MCF 10A (cell line): ENCODE measurements at regions not wholly inside any gene's neighbourhood (a gene's known extent, or its start where the extent isn't known, plus 50 kb on each side); places are given as distances from the start of the nearest gene placed in this dataset.

ENCODE experiments used
- BruUV-seq: library from RNA; stranded (reverse); fragments of 400-500 nt; replicated peaks from 2 replicates; lab custom pipeline; 2021; lab: Mats Ljungman, UMichigan
- CTCF ChIA-PET: fragments of 300-600 bp; sonication (Branson Sonifier 250); formaldehyde crosslinking; extraction: SDS; loops from one replicate; lab custom pipeline; 2021; ENCODE audit warnings: antibody characterized with exemption, inconsistent platforms; lab: Yijun Ruan, JAX
- POLR2A ChIA-PET: fragments of 300-600, 350-650 bp; sonication (Branson Sonifier 250); formaldehyde crosslinking; extraction: SDS; loops from one replicate; lab custom pipeline; 2020; ENCODE audit warnings: antibody characterized with exemption, inconsistent platforms; lab: Yijun Ruan, JAX
- DNase-seq: peaks from one replicate; pipeline ENCODE4 v3.0.0-alpha.2; 2018; ENCODE audit not compliant: unreplicated experiment
- H3K27ac Mint-ChIP-seq: one replicate; pipeline ENCODE4 v1.8.0; 2022; ENCODE audit warnings: mild to moderate bottlenecking, low read depth, mixed read lengths; ENCODE audit not compliant: unreplicated experiment
- H3K27me3 Mint-ChIP-seq: one replicate; pipeline ENCODE4 v1.8.0; 2022; ENCODE audit warnings: mixed read lengths; ENCODE audit not compliant: insufficient read depth, unreplicated experiment
- H3K36me3 Mint-ChIP-seq: one replicate; pipeline ENCODE4 v1.8.0; 2022; ENCODE audit warnings: mild to moderate bottlenecking, moderate library complexity, mixed read lengths; ENCODE audit not compliant: insufficient read depth, unreplicated experiment
- H3K4me1 Mint-ChIP-seq: one replicate; pipeline ENCODE4 v1.8.0; 2022; ENCODE audit warnings: mixed read lengths; ENCODE audit not compliant: insufficient read depth, unreplicated experiment
- H3K4me3 Mint-ChIP-seq: one replicate; pipeline ENCODE4 v1.8.0; 2022; ENCODE audit warnings: mild to moderate bottlenecking, moderate library complexity, mixed read lengths; ENCODE audit not compliant: unreplicated experiment
- H3K9me3 Mint-ChIP-seq: one replicate; pipeline ENCODE4 v1.8.0; 2022; ENCODE audit warnings: mixed read lengths; ENCODE audit not compliant: unreplicated experiment
- intact Hi-C: fragments of 100-400 bp; cut with micrococcal nuclease; formaldehyde crosslinking; loops from 2 replicates; pipeline ENCODE4 v1.14.1; 2022
- TF ChIP-seq, protein P1 (sequence below): fragments of 200-600 bp; IDR thresholded peaks from one replicate; pipeline ENCODE4 v1.8.0; 2022; ENCODE audit warnings: antibody characterized with exemption, mild to moderate bottlenecking; ENCODE audit not compliant: unreplicated experiment

DNA sequence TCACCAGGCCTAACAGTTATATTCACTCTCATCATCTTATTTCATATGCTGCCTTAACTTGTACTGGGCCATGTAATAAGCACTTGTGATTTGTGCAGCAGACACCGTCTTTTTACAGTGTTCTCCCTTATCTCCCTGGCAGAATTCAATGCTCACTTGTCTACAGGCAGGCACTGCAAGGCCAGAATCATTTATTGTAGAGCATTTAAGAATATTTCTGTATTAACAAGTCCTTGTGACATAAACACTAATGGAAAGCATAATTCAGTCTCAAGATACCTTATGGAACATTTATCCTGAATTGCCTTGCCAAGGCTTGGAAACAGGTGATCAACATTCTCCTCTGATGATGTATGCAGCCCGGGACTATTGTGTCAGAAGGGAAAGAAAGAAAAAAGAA, 808.9 kb downstream of the STPG2 start:
- BruUV-seq, result no TSS peak
- TF ChIP-seq, protein P1, sequence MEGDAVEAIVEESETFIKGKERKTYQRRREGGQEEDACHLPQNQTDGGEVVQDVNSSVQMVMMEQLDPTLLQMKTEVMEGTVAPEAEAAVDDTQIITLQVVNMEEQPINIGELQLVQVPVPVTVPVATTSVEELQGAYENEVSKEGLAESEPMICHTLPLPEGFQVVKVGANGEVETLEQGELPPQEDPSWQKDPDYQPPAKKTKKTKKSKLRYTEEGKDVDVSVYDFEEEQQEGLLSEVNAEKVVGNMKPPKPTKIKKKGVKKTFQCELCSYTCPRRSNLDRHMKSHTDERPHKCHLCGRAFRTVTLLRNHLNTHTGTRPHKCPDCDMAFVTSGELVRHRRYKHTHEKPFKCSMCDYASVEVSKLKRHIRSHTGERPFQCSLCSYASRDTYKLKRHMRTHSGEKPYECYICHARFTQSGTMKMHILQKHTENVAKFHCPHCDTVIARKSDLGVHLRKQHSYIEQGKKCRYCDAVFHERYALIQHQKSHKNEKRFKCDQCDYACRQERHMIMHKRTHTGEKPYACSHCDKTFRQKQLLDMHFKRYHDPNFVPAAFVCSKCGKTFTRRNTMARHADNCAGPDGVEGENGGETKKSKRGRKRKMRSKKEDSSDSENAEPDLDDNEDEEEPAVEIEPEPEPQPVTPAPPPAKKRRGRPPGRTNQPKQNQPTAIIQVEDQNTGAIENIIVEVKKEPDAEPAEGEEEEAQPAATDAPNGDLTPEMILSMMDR, result no peak
- ChIA-PET POLR2A (no interaction called here), CTCF (no interaction called here)
- no peak overlapping the region for H3K4me3 Mint-ChIP-seq
- H3K27ac Mint-ChIP-seq, result no peak overlapping the region
- peaks cover 25% of the 10 kb centered on the region for H3K9me3 Mint-ChIP-seq
- no peak for DNase-seq
- H3K4me1 Mint-ChIP-seq, result no peaks in the 10 kb centered on the region
- intact Hi-C loops, result no loop called here
- H3K36me3 Mint-ChIP-seq, result no peaks in the 10 kb centered on the region
- no peaks in the 10 kb centered on the region for H3K27me3 Mint-ChIP-seq

DNA sequence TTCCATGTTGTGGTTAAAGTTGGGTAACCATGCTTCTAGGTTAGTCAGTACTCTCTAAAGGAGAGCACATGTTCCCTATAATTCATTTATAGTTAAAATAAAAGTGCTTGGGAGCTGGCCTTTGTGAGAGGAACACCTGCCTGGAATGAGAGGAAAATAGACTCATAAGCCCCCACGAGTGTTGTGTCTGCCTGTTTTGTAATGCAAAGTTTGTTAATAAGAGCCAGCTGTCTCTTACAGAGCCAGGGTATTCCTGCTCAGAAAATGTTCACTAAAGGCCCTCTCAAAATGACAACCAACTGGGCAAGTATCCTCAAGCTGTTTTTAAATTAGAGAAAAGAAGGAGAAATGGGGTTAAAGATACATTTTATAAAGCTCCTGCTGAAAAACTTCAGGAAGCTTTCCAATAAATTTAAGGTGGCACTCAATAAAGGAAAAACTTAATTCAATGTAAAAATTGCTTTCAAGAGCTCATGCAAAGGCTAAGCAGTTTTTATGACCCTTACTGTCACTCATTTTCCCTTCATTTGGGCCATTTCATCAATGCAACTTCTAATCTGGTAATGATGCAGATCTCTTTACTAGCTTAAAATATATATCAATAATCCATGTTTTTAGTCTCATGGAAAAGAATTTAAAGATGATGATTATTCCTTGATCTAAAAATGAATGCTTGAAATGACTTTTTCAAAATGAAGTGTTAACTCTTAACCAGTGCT, 793.6 kb downstream of the STPG2 start:
- no peak for DNase-seq
- TF ChIP-seq, protein P1, result no peak
- BruUV-seq, result no TSS peak
- ChIA-PET CTCF (interaction anchor here (0.6 kb wide), 1 partner anchor 39 kb away, joined by 3 read pairs; no protein-coding TSS in a partner anchor), POLR2A (no interaction called here)
- Mint-ChIP-seq H3K4me1 (no peaks in the 10 kb centered on the region), H3K27ac (no peak overlapping the region), H3K9me3 (no peaks in the 10 kb centered on the region), H3K4me3 (no peak overlapping the region), H3K36me3 (no peaks in the 10 kb centered on the region), H3K27me3 (no peaks in the 10 kb centered on the region)
- intact Hi-C loops, result no loop called here

DNA sequence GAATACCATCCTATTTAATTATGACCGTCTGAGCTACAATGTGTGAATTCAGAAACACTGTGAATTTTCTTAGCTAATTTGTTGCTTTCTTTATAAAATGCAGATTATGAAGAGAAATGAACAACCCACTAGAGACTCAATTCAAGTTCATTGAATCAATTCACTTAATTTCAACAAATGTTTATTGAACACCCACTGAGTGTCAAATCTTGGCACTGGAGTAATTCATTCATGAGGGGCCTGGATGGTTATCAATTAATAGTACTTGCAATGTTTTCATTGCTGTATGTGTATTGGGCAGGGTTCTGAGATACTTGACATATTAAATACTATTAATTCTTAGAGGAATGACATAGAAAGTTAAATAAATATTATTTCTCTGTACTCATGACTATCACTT, 789.4 kb downstream of the STPG2 start:
- TF ChIP-seq, protein P1, result no peak
- ChIA-PET POLR2A (no interaction called here), CTCF (no interaction called here)
- intact Hi-C loops, result no loop called here
- Mint-ChIP-seq H3K27ac (no peak overlapping the region), H3K4me1 (no peaks in the 10 kb centered on the region), H3K27me3 (no peaks in the 10 kb centered on the region), H3K9me3 (peaks cover 7% of the 10 kb centered on the region), H3K4me3 (no peak overlapping the region), H3K36me3 (no peaks in the 10 kb centered on the region)
- no peak for DNase-seq
- no TSS peak for BruUV-seq

DNA sequence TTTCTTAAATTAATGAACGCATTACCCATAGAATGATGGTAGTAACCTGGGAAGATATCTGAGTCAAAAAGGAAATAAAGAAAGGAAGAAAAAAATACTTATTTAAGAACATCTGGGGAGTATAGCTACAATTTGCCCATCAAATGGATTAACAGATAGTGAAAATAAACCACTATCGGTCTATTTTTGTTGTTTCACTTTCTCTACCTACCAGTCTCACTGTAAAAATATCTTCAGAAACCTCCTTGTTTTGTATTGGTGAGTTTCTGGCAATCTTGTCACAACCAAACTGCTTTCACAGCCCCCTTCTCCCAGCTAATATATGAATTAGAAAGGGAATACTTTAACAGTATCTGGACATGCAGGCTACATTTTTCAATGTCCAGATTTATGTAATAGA, 783.5 kb downstream of the STPG2 start:
- no peak overlapping the region for H3K27ac Mint-ChIP-seq
- no peak overlapping the region for H3K4me3 Mint-ChIP-seq
- intact Hi-C loops, result no loop called here
- DNase-seq, result no peak
- CTCF ChIA-PET, result interaction anchor here (0.6 kb wide), 1 partner anchor 77 kb away, joined by 3 read pairs; no protein-coding TSS in a partner anchor
- H3K36me3 Mint-ChIP-seq, result no peaks in the 10 kb centered on the region
- TF ChIP-seq, protein P1, result no peak
- POLR2A ChIA-PET, result no interaction called here
- no peaks in the 10 kb centered on the region for H3K27me3 Mint-ChIP-seq
- no peaks in the 10 kb centered on the region for H3K4me1 Mint-ChIP-seq
- BruUV-seq, result no TSS peak
- H3K9me3 Mint-ChIP-seq, result peaks cover 20% of the 10 kb centered on the region
